Stimulated activated naive CD8-positive, alpha-beta T cell treated with anti-CD3 and anti-CD28 coated beads, Interleukin-15, Interleukin-2, amounts not matched to agents 100 U/mL and 50 U/mL, for 24 hours (primary cell): ENCODE measurements at regions not wholly inside any gene's neighbourhood (a gene's known extent, or its start where the extent isn't known, plus 50 kb on each side); places are given as distances from the start of the nearest gene placed in this dataset.

Experiments
- ATAC-seq: fragments of 150-1000 bp; cut with Tn5 transposase; one replicate; pipeline ENCODE4 v1.10.0; 2021
- DNase-seq: peaks from one replicate; pipeline ENCODE4 v3.0.0; 2021

DNA sequence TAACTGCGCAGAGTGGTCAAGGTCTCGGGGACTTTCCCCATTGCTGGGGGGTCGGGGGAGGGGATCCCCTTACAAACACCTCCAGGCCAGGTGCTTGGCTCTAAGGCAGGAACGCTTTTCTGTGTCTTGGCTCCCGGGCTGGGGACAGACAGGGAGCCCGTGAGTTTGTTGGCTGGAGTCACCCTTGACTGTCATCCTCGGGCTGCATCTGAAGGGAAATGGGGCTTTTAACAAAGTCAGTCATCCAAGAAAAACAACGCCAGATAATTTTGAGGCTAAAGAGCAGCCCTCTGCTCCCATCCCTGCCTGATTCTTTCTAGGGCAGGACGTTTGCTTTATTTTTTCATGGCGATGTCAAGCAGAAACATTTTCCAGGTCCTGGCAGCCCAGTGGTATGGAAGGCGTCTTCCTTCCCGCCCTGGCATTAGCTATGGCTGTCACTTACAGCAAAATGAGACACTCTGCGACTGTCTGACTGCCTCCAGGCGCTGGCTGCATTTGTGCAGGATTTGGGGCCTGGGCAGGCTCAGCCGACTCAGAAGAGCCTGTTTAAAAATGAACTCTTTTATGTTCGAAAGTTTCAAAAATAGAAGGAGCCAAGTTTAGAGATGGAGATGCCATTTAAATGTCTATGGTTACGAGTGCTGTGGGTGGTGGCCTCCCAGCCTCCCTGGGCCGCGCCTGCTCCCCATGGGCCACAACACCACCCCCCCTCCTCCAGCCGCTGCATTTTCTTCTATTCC lies 54.7 kb upstream of the TNS3 start:
- DNase-seq, result no peak
- ATAC-seq, result no peak

DNA sequence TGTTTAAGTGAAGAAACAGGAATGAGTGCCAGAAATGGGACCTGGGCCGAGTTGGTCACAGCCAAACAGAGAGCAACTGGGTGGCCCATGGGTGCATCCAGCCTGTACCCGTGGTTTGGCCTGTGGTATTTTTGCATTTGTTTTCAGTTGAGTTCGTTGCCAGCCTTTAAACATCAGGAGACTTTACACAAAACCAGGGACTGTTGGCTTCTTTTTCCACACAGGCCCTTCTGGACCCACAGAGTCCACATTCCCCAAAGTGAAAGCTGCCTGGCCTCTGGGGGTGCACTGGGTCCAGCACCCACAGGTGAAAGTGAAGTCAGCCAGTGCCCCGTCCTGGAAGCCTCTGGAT lies 54.1 kb upstream of the TNS3 start:
- no peak for ATAC-seq
- no peak for DNase-seq

DNA sequence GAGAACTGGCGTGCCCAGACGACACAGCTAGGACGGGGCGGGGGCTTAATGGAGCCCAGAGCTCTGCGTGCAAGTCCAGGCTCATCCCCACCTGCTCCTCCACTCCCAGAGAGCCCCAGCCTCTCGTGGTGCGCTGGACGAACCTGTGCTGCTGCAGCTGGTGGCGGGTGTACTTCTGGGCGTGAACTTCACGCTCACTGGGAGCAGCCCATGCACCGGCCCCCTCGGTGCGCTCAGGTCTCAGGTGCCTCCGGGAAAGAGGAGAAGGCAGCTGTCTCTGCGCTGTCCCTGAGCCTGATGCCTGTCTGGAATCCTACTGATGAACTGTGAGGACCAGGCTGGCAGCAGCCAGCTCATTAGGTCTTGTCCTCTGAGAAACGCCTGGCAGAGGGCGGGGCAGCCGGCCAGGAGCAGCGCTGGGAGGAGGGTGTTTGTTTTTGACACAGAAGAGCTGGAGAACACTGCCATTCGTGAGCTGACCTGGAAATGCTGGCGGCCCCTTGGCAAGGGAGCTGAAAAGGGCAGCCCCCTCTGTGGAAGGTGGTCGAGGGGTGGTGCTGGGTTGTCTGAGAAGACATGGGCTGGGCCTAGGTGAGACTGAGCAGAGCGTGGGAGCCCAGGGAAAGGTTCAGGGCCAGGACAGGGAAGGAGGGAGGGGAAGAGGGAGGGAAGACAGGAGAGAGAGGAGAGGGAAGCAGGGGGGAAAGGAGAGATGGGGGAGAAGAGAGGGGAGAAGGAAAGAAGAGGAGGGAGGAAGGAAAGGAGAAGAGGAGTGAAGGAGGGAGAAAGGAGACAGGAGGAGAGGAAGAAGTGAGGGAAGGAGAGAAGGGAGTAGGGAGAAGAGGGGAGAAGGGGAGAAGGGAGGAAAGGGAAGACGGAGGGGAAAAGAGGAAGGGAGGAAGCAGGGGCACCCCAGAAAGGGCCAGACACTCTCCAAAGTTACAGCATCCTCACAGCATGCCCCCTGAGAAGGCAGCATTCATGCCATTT lies 53.5 kb upstream of the TNS3 start:
- no peak for ATAC-seq

GRCh38 chr7:47634273-47634672 lies 52.4 kb upstream of the TNS3 start:
- ATAC-seq (no peak), DNase-seq (no peak)

More for the DNA sequence above, 53.5 kb upstream of the TNS3 start:
- no peak for DNase-seq

GRCh38 chr7:47633134-47633533 lies 51.2 kb upstream of the TNS3 start:
- DNase-seq (no peak), ATAC-seq (no peak)
